NT2/D1 (cell line): ENCODE measurements at regions not wholly inside any gene's neighbourhood (a gene's known extent, or its start where the extent isn't known, plus 50 kb on each side); places are given as distances from the start of the nearest gene placed in this dataset.

Experiments
- DNase-seq: peaks from one replicate; pipeline ENCODE4 v3.0.0-alpha.2; 2011; ENCODE audit warnings: low read depth, low spot score
- H3K27me3 ChIP-seq: 2 replicates; pipeline ENCODE4 v1.6.0; 2011; ENCODE audit warnings: mild to moderate bottlenecking; ENCODE audit not compliant: insufficient read length, insufficient read depth
- H3K36me3 ChIP-seq: 2 replicates; pipeline ENCODE4 v1.6.1; 2011; ENCODE audit warnings: mild to moderate bottlenecking, low read length, mixed read lengths; ENCODE audit not compliant: insufficient read depth, insufficient read length
- H3K4me1 ChIP-seq: 2 replicates; pipeline ENCODE4 v1.5.1; 2011; ENCODE audit not compliant: insufficient read depth, insufficient read length
- H3K4me3 ChIP-seq: 2 replicates; pipeline ENCODE4 v1.5.1; 2011; ENCODE audit warnings: low read depth; ENCODE audit not compliant: insufficient read length
- H3K9ac ChIP-seq: 2 replicates; pipeline ENCODE4 v1.6.0; 2011; ENCODE audit warnings: low read depth; ENCODE audit not compliant: insufficient read length
- H3K9me3 ChIP-seq: 2 replicates; pipeline ENCODE4 v1.5.1; 2011; ENCODE audit warnings: mild to moderate bottlenecking, low read length; ENCODE audit not compliant: insufficient read depth
- SUZ12 ChIP-seq: IDR thresholded peaks from 2 replicates; pipeline ENCODE4 v1.6.1; 2011; ENCODE audit not compliant: insufficient read length, insufficient read depth; ENCODE audit errors: extremely low read depth
- YY1 ChIP-seq: IDR thresholded peaks from 2 replicates; pipeline ENCODE4 v1.6.1; 2011; ENCODE audit not compliant: insufficient read length, insufficient read depth
- ZNF274 ChIP-seq: IDR thresholded peaks from 2 replicates; pipeline ENCODE4 v1.6.1; 2011; ENCODE audit warnings: mild to moderate bottlenecking, low read depth, low read length

DNA sequence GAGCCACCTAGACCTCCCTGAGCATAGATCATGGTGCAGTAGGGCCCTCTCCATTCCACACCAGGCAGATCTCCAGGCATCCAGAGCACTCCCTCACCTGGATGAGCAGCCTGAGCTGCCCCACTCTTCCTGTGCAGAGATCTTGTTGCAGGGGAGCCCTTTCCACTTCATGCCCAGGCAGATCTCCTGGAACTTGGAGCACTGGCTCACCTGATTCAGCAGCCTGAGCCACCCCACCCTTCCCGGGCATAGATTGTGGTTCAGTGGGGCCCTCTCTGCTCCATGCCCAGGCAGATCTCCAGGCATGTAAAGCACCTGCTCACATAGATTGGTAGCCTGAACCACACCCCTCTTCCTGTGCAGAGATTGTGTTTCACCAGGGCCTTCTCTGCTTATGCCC lies 78.0 kb downstream of the SEC16B start:
- H3K9ac ChIP-seq: no peak overlapping the region
- TF ChIP-seq ZNF274: no peak
- no peaks in the 10 kb centered on the region for H3K27me3 ChIP-seq
- H3K36me3 ChIP-seq: no peaks in the 10 kb centered on the region
- no peak for DNase-seq
- H3K4me3 ChIP-seq: no peak overlapping the region
- peaks cover 23% of the 10 kb centered on the region for H3K9me3 ChIP-seq
- H3K4me1 ChIP-seq: no peaks in the 10 kb centered on the region

GRCh38 chr1:177890479-177890878 lies 79.4 kb downstream of the SEC16B start:
- H3K4me3 ChIP-seq: no peak overlapping the region
- peaks cover 23% of the 10 kb centered on the region for H3K9me3 ChIP-seq
- H3K36me3 ChIP-seq: no peaks in the 10 kb centered on the region
- no peaks in the 10 kb centered on the region for H3K27me3 ChIP-seq
- H3K4me1 ChIP-seq: no peaks in the 10 kb centered on the region
- no peak overlapping the region for H3K9ac ChIP-seq
- no peak for DNase-seq
- TF ChIP-seq ZNF274: no peak

- no peak for DNase-seq
- Histone ChIP-seq H3K4me1 (no peaks in the 10 kb centered on the region), H3K4me3 (no peak overlapping the region), H3K9ac (no peak overlapping the region), H3K27me3 (no peaks in the 10 kb centered on the region), H3K36me3 (no peaks in the 10 kb centered on the region), H3K9me3 (no peaks in the 10 kb centered on the region)
- TF ChIP-seq SUZ12: no peak
- no peak for TF ChIP-seq ZNF274
- no peak for TF ChIP-seq YY1
These were observed 85.3 kb downstream of the SEC16B start for GRCh38 chr1:177884479-177885021.

DNA sequence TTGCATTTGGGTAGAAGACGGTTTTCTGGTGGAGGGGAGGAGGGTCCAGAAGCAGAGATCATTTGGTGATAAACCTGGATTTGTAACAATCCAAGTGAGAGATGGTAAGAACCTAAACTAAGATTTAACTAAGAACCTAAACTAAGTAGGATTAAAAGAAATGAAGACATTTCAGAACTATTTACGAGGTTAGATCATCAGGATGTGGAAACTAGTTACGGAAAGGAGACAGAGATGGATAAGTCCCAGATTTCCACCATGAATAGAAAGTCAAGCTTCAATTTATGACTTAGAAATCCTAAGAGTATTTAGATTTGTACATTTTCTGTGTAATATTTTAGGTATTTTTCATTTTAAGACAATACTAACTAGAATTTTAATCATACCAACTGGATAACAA lies 86.3 kb downstream of the SEC16B start:
- H3K36me3 ChIP-seq: no peaks in the 10 kb centered on the region
- no peak overlapping the region for H3K4me3 ChIP-seq
- H3K9me3 ChIP-seq: no peaks in the 10 kb centered on the region
- no peak for DNase-seq
- no peak overlapping the region for H3K9ac ChIP-seq
- no peaks in the 10 kb centered on the region for H3K27me3 ChIP-seq
- H3K4me1 ChIP-seq: no peaks in the 10 kb centered on the region
- TF ChIP-seq SUZ12 (no peak), YY1 (no peak), ZNF274 (no peak)

DNA sequence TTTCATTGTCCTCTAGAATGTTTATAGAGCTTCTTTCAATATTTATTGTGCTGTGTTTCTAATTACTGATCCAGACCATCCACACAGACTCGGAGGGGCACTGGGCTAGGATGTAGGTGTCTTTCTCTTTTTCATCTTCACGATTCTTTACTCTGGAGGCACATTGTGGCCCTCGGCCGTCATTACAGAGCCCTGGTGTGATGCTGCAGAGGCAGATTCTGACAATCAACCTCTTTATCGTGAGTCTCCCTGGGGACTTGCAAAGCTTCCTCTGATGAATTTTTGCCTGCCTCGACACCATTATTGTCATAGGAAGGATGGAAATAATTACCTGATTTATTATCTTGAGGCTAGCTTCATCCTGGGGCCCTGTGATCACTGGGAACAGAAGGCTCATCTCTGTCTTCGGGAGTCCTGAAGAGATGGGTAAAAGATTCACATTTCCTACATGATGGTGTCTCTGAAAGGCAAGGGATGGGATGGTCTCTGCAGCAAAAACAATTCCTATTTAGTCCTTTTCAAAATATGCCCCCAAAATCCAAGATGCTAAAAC lies 89.4 kb downstream of the SEC16B start:
- DNase-seq: no peak
- Histone ChIP-seq H3K27me3 (no peaks in the 10 kb centered on the region), H3K36me3 (no peaks in the 10 kb centered on the region), H3K4me1 (no peaks in the 10 kb centered on the region), H3K4me3 (no peak overlapping the region), H3K9ac (no peak overlapping the region), H3K9me3 (peaks cover 10% of the 10 kb centered on the region; the same call in 1 of the 2 replicates)
- TF ChIP-seq ZNF274 (no peak), SUZ12 (no peak), YY1 (no peak)

- DNase-seq: no peak
- Histone ChIP-seq H3K9me3 (peaks cover 10% of the 10 kb centered on the region; the same call in 1 of the 2 replicates), H3K27me3 (no peaks in the 10 kb centered on the region), H3K4me3 (no peak overlapping the region), H3K36me3 (no peaks in the 10 kb centered on the region), H3K9ac (no peak overlapping the region), H3K4me1 (peaks cover 3% of the 10 kb centered on the region)
- TF ChIP-seq SUZ12: no peak
- TF ChIP-seq ZNF274: no peak
- no peak for TF ChIP-seq YY1
These were observed 92.8 kb downstream of the SEC16B start for GRCh38 chr1:177877086-177877485.

DNA sequence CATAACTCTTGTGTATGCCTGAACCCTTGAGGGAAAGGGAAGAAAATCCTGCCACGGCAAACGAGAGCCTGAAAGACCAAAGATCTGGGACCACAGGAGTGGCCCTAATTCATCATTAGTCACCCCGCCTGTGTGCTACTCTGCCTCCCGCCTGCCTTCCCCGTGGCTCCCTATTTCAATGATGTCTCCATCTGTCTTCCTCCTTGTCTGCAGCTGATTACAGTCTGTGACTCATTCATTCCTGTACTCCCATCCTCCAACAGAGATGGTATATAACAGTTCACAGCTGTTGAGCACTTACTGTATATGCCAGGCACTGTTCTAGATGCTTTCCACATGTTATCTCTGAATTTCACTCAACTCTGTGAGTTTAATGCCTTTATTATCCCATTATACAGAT lies 96.6 kb downstream of the SEC16B start:
- no peaks in the 10 kb centered on the region for H3K36me3 ChIP-seq
- no peak overlapping the region for H3K4me3 ChIP-seq
- H3K9ac ChIP-seq: no peak overlapping the region
- peaks cover 3% of the 10 kb centered on the region for H3K4me1 ChIP-seq
- TF ChIP-seq ZNF274: no peak
- no peak for TF ChIP-seq YY1
- no peak for DNase-seq
- peaks cover 10% of the 10 kb centered on the region; the same call in 1 of the 2 replicates for H3K9me3 ChIP-seq
- H3K27me3 ChIP-seq: no peaks in the 10 kb centered on the region

DNA sequence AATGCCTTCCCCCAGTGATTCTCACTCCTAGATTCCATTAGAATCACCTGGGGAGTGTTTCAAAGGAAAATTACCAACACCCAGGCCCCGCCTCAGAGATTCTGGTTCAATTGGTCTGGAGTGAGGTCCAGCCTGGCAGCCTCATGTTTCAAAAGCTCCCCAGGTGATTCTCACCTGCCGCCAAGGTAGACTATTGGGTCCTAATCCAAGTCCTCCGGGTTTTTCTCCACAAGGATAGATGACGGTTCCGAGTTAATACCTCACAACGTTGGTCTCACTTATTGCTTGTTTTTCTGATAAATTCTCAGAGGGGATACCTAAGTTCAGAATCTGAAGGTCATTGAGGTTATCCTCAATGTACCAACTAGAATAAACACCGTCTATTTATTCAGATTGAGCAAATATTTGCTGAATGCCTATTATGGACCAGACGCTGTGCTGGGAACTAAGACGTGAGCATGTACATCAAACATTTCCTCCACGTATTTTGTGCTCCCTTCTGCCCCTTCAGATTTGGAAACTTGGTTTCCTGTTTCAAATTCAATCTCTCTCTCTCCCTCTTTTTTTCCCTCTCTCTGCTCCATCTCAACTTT lies 97.5 kb downstream of the SEC16B start:
- no peak for DNase-seq
- no peaks in the 10 kb centered on the region for H3K36me3 ChIP-seq
- no peaks in the 10 kb centered on the region for H3K27me3 ChIP-seq
- peaks cover 3% of the 10 kb centered on the region for H3K4me1 ChIP-seq
- peaks cover 10% of the 10 kb centered on the region; the same call in 1 of the 2 replicates for H3K9me3 ChIP-seq
- no peak overlapping the region for H3K9ac ChIP-seq
- TF ChIP-seq ZNF274 (no peak), SUZ12 (no peak), YY1 (no peak)
- no peak overlapping the region for H3K4me3 ChIP-seq
